Stimulated activated naive CD8-positive, alpha-beta T cell treated with anti-CD3 and anti-CD28 coated beads, Interleukin-15, amount 100 ng/mL, for 72 hours (primary cell): ENCODE measurements at regions not wholly inside any gene's neighbourhood (a gene's known extent, or its start where the extent isn't known, plus 50 kb on each side); places are given as distances from the start of the nearest gene placed in this dataset.
"Not testable (repeated sequence)": the region's sequence is repeated elsewhere in the genome, so short reads cannot be mapped to it uniquely, and the experiment has no call there.

ENCODE experiments used
- ATAC-seq: fragments of 150-1000 bp; cut with Tn5 transposase; 2 replicates; pipeline ENCODE4 v1.10.0; 2021; ENCODE audit warnings: mild to moderate bottlenecking, moderate library complexity
- DNase-seq, 2 donors: peaks; one replicate each; pipeline ENCODE4 v3.0.0; 2021 to 2022
- H3K27ac Mint-ChIP-seq, 2 donors: one replicate each; pipeline ENCODE4 v1.8.0; 2022; ENCODE audit warnings: mild to moderate bottlenecking in 2 of 2, mixed read lengths in 2 of 2, moderate library complexity in 2 of 2
- H3K27me3 Mint-ChIP-seq: one replicate; pipeline ENCODE4 v1.8.0; 2022; ENCODE audit warnings: mixed read lengths
- H3K4me1 Mint-ChIP-seq: one replicate; pipeline ENCODE4 v1.8.0; 2022; ENCODE audit warnings: mild to moderate bottlenecking, mixed read lengths
- H3K4me3 Mint-ChIP-seq, 2 donors: one replicate each; pipeline ENCODE4 v1.8.0; 2022; ENCODE audit warnings: mild to moderate bottlenecking in 2 of 2, mixed read lengths in 2 of 2, moderate library complexity in 1 of 2
- H3K9me3 Mint-ChIP-seq, 2 donors: one replicate each; pipeline ENCODE4 v1.8.0; 2022; ENCODE audit warnings: mixed read lengths in 2 of 2

- not testable (repeated sequence) for ATAC-seq, H3K4me1 Mint-ChIP-seq, DNase-seq, H3K27ac Mint-ChIP-seq, H3K4me3 Mint-ChIP-seq
- Mint-ChIP-seq H3K9me3 (peaks cover 0 to 12% of the 10 kb centered on the region in 2 donors), H3K27me3 (peaks cover 19% of the 10 kb centered on the region)
Measured at GRCh38 chr15:34633602-34634001, 50.2 kb upstream of the GOLGA8B start.
